Parathyroid adenoma (tissue), 2 donors: ENCODE measurements at regions not wholly inside any gene's neighbourhood (a gene's known extent, or its start where the extent isn't known, plus 50 kb on each side); places are given as distances from the start of the nearest gene placed in this dataset.

Source experiments
- H2AFZ ChIP-seq: fragments of 300-600 bp; sonication (generic); one replicate; pipeline ENCODE4 v1.7.0; 2017; ENCODE audit warnings: antibody characterized with exemption, mild to moderate bottlenecking
- H3K27ac ChIP-seq: fragments of 300-600 bp; sonication (generic); one replicate; pipeline ENCODE4 v1.7.0; 2017
- H3K27me3 ChIP-seq: fragments of 300-600 bp; sonication (generic); one replicate; pipeline ENCODE4 v1.7.0; 2017; ENCODE audit warnings: low read length; ENCODE audit not compliant: control insufficient read depth, insufficient read depth
- H3K36me3 ChIP-seq: fragments of 300-600 bp; sonication (generic); one replicate; pipeline ENCODE4 v1.7.0; 2017; ENCODE audit warnings: low read length; ENCODE audit not compliant: control insufficient read depth, insufficient read depth
- H3K4me1 ChIP-seq: fragments of 300-600 bp; sonication (generic); one replicate; pipeline ENCODE4 v1.7.0; 2017; ENCODE audit warnings: control low read depth
- H3K4me2 ChIP-seq: fragments of 300-600 bp; sonication (generic); one replicate; pipeline ENCODE4 v1.7.0; 2017; ENCODE audit warnings: low read length
- H3K4me3 ChIP-seq: fragments of 300-600 bp; sonication (generic); one replicate; pipeline ENCODE4 v1.7.0; 2017; ENCODE audit warnings: low read depth, low read length
- H3K79me2 ChIP-seq: fragments of 300-600 bp; sonication (generic); one replicate; pipeline ENCODE4 v1.7.0; 2017; ENCODE audit warnings: control low read depth
- H3K9ac ChIP-seq: fragments of 300-600 bp; sonication (generic); one replicate; pipeline ENCODE4 v1.7.0; 2017; ENCODE audit warnings: mild to moderate bottlenecking
- H3K9me3 ChIP-seq: fragments of 300-600 bp; sonication (generic); one replicate; pipeline ENCODE4 v1.7.0; 2017; ENCODE audit warnings: low read length; ENCODE audit not compliant: control insufficient read depth
- TF ChIP-seq, protein P1 (sequence below): fragments of 300-600 bp; sonication (generic); IDR thresholded peaks from one replicate; pipeline ENCODE4 v1.7.0; 2017; ENCODE audit warnings: antibody characterized with exemption, mild to moderate bottlenecking
- donor health status: primary hyperparathyroidism.

DNA sequence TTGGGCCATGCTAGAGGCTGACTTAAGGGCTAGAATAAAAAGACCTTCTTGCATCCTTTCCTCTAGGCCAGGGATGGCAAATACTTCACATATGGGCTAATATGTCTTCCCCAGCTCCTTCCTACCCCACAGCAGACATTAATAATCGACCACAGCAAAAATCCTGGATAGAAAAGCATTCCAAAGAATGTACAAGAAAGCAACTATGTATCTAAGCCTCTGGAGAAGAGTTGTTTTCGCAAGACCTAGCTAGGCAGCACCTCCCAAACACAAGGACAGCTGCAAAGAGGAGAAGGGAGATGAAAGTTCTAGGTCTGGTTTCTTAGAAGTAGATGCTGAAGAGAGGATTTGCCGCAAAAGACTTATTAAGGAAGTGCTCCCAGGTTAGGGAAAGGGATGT, 372.6 kb downstream of the SLC4A3 start:
- Histone ChIP-seq H3K4me3 (no peak overlapping the region), H3K4me2 (no peak overlapping the region), H3K79me2 (no peaks in the 10 kb centered on the region), H3K9ac (no peak overlapping the region), H3K4me1 (no peaks in the 10 kb centered on the region), H3K36me3 (no peaks in the 10 kb centered on the region), H3K27me3 (no peaks in the 10 kb centered on the region), H3K9me3 (no peaks in the 10 kb centered on the region), H3K27ac (no peak overlapping the region), H2AFZ (no peak overlapping the region)
- TF ChIP-seq, protein P1, sequence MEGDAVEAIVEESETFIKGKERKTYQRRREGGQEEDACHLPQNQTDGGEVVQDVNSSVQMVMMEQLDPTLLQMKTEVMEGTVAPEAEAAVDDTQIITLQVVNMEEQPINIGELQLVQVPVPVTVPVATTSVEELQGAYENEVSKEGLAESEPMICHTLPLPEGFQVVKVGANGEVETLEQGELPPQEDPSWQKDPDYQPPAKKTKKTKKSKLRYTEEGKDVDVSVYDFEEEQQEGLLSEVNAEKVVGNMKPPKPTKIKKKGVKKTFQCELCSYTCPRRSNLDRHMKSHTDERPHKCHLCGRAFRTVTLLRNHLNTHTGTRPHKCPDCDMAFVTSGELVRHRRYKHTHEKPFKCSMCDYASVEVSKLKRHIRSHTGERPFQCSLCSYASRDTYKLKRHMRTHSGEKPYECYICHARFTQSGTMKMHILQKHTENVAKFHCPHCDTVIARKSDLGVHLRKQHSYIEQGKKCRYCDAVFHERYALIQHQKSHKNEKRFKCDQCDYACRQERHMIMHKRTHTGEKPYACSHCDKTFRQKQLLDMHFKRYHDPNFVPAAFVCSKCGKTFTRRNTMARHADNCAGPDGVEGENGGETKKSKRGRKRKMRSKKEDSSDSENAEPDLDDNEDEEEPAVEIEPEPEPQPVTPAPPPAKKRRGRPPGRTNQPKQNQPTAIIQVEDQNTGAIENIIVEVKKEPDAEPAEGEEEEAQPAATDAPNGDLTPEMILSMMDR = no peak

DNA sequence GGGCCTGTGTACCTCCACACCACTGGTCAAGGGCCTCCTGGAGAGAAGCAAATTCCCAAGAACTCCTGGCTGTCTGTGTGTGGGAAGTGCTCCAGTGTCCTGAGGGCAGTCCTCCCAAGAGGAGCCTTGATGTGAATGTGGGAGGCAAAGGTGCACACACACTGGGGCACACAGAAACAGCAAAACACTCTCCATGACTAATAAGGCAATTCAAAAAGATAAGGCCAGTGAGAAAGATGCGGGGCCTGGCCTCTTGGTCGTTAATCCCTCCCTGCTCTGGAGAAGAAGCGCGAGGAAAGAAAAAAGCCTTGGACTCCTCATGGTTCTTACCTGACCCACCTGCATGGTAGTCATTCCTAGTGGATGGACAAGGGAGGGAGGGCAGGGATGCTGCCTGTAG, 373.2 kb downstream of the SLC4A3 start:
- Histone ChIP-seq H2AFZ (no peak overlapping the region), H3K9me3 (no peaks in the 10 kb centered on the region), H3K27ac (no peak overlapping the region), H3K4me3 (no peak overlapping the region), H3K27me3 (no peaks in the 10 kb centered on the region), H3K36me3 (no peaks in the 10 kb centered on the region), H3K79me2 (no peaks in the 10 kb centered on the region), H3K4me1 (no peaks in the 10 kb centered on the region), H3K4me2 (no peak overlapping the region), H3K9ac (no peak overlapping the region)
- TF ChIP-seq, protein P1 = no peak

DNA sequence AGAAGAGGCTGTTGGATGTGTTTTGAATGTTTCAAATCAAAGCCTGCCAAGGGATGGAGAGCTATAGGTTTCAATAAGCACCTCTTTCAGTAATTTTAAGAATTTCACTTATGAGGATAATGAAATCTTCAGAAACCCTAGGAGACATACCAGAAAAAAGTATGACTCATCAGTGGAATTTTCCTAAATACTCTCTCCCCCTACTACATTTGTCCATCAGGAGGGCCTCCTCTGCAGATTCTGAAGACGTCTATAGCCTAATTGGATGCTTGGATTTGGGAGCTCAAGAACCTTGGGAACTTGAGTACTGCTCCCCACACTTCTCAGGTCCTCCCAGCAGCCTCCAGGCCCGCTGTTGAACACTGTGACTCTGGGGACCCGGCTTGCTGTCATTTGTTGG, 374.3 kb downstream of the SLC4A3 start:
- no peak overlapping the region for H2AFZ ChIP-seq
- no peaks in the 10 kb centered on the region for H3K27me3 ChIP-seq
- H3K9ac ChIP-seq = no peak overlapping the region
- H3K79me2 ChIP-seq = no peaks in the 10 kb centered on the region
- no peaks in the 10 kb centered on the region for H3K9me3 ChIP-seq
- no peaks in the 10 kb centered on the region for H3K36me3 ChIP-seq
- H3K4me3 ChIP-seq = no peak overlapping the region
- H3K4me1 ChIP-seq = no peaks in the 10 kb centered on the region
- H3K27ac ChIP-seq = no peak overlapping the region
- TF ChIP-seq, protein P1 = no peak
- no peak overlapping the region for H3K4me2 ChIP-seq

DNA sequence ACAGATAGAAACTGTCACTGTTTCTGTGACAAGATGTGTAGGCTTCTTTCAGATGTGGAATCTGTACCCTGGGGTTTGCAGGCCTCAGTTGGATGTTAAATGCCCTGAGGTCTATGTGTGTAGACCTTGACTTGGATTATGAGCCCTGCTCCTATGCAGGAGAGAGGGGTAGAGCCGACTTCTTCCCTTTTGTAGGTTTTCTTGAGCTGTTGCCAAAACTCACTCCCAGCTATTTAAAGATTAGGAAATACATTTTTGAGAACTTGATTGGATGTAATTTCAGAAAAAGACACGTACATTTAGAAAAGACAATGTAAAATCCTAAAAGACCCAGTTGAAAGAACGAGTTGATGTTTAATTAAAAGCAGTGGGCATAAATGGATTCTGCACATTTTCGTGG, 374.8 kb downstream of the SLC4A3 start:
- Histone ChIP-seq H3K27ac (no peak overlapping the region), H3K4me2 (no peak overlapping the region), H2AFZ (no peak overlapping the region), H3K9me3 (no peaks in the 10 kb centered on the region), H3K36me3 (no peaks in the 10 kb centered on the region), H3K9ac (no peak overlapping the region), H3K27me3 (no peaks in the 10 kb centered on the region), H3K79me2 (no peaks in the 10 kb centered on the region), H3K4me3 (no peak overlapping the region), H3K4me1 (no peaks in the 10 kb centered on the region)
- TF ChIP-seq, protein P1 = no peak

DNA sequence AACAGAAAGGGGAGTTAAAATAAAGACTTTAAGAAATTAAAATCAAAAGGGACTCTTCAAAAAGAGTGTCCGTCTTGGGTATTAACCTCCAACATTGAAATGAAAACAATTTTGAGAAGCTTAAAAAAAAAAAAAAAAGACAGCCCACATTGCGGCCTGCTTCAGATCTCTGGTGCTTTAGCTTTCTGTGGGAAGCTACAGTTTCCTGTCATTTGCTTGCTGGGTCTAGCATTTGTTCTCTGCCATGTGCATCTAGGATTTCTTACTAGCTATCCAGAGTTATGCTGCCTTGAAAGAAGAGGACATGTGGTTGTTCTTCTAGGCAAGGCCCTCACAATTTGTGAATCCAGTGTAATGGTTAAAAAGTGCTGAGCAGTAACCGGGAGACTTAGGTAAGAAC, 375.3 kb downstream of the SLC4A3 start:
- H3K4me3 ChIP-seq = no peak overlapping the region
- H3K27me3 ChIP-seq = no peaks in the 10 kb centered on the region
- H2AFZ ChIP-seq = no peak overlapping the region
- TF ChIP-seq, protein P1 = no peak
- H3K4me2 ChIP-seq = no peak overlapping the region
- no peak overlapping the region for H3K9ac ChIP-seq
- H3K79me2 ChIP-seq = no peaks in the 10 kb centered on the region
- H3K36me3 ChIP-seq = no peaks in the 10 kb centered on the region
- no peak overlapping the region for H3K27ac ChIP-seq
- H3K9me3 ChIP-seq = no peaks in the 10 kb centered on the region
- no peaks in the 10 kb centered on the region for H3K4me1 ChIP-seq
